Osteoblast (primary cell): ENCODE measurements at regions not wholly inside any gene's neighbourhood (a gene's known extent, or its start where the extent isn't known, plus 50 kb on each side); places are given as distances from the start of the nearest gene placed in this dataset.

Source experiments
- DNase-seq: peaks from one replicate; pipeline ENCODE4 v3.0.0; 2011; ENCODE audit warnings: low spot score, mixed read lengths; ENCODE audit not compliant: insufficient read length; ENCODE audit errors: missing footprints
- H2AFZ ChIP-seq: 2 replicates; pipeline ENCODE4 v1.6.0; 2011; ENCODE audit warnings: mild to moderate bottlenecking, low read length
- H3K27ac ChIP-seq: 2 replicates; pipeline ENCODE4 v1.5.1; 2011; ENCODE audit warnings: mild to moderate bottlenecking, low read depth, low read length, moderate library complexity
- H3K27me3 ChIP-seq: 2 replicates; pipeline ENCODE4 v1.6.0; 2012; ENCODE audit warnings: mild to moderate bottlenecking, control low read depth, inconsistent platforms, low read length, moderate library complexity; ENCODE audit not compliant: insufficient read depth
- H3K36me3 ChIP-seq: 2 replicates; pipeline ENCODE4 v1.5.1; 2011; ENCODE audit warnings: mild to moderate bottlenecking, low read length, control low read depth, moderate library complexity; ENCODE audit not compliant: insufficient read depth
- H3K4me1 ChIP-seq: 2 replicates; pipeline ENCODE4 v1.5.1; 2011; ENCODE audit warnings: mild to moderate bottlenecking, low read length, control low read depth, moderate library complexity; ENCODE audit not compliant: insufficient read depth
- H3K4me2 ChIP-seq: 2 replicates; pipeline ENCODE4 v1.6.0; 2011; ENCODE audit warnings: mild to moderate bottlenecking, low read length; ENCODE audit not compliant: insufficient read depth
- H3K4me3 ChIP-seq: fragments of 200-600 bp; sonication (generic); 3 replicates; pipeline ENCODE4 v1.5.1; 2012; ENCODE audit warnings: mild to moderate bottlenecking, low read length, inconsistent platforms; ENCODE audit not compliant: insufficient read depth
- H3K79me2 ChIP-seq: 2 replicates; pipeline ENCODE4 v1.6.0; 2012; ENCODE audit warnings: mild to moderate bottlenecking, low read length, control low read depth, inconsistent platforms; ENCODE audit not compliant: insufficient read depth
- H3K9me3 ChIP-seq: 2 replicates; pipeline ENCODE4 v1.5.1; 2011; ENCODE audit warnings: low read depth, low read length, control low read depth
- H4K20me1 ChIP-seq: 2 replicates; pipeline ENCODE4 v1.6.0; 2012; ENCODE audit warnings: mild to moderate bottlenecking, low read length, control low read depth; ENCODE audit not compliant: insufficient read depth
- CTCF ChIP-seq: IDR thresholded peaks from 2 replicates; pipeline ENCODE4 v1.5.1; 2011; ENCODE audit warnings: mild to moderate bottlenecking, low read depth, low read length, moderate library complexity; ENCODE audit errors: extremely low read depth

DNA sequence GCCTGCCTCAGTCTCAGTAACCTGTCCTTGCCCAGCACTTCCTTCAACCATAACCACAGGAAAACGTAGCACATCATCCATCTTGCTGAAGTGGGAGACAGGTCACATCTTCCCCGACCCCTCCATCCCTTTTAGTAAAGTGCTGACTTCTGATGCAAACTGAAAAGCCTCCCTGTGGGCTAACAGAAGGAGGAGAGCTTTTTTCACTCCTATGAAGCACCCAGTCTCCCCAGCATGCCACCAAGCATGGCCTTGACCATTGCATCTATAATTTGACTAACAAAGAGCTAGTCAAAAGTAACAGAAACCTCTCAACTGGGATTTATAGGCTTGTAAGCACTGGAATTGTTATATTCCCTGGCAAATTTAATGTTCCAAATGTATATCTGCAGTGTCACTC, 288.9 kb upstream of the IRAK1BP1 start:
- TF ChIP-seq CTCF: no peak

GRCh38 chr6:78580923-78581322, 286.4 kb upstream of the IRAK1BP1 start:
- Histone ChIP-seq H3K4me2 (no peak overlapping the region), H3K27me3 (no peaks in the 10 kb centered on the region), H2AFZ (no peak overlapping the region), H3K4me3 (no peak overlapping the region), H3K27ac (no peak overlapping the region), H3K79me2 (no peaks in the 10 kb centered on the region), H3K9me3 (no peaks in the 10 kb centered on the region), H3K36me3 (no peaks in the 10 kb centered on the region), H4K20me1 (no peaks in the 10 kb centered on the region), H3K4me1 (no peaks in the 10 kb centered on the region)
- no peak for TF ChIP-seq CTCF
- no peak for DNase-seq

More for the DNA sequence above, 288.9 kb upstream of the IRAK1BP1 start:
- Histone ChIP-seq H3K27me3 (no peaks in the 10 kb centered on the region), H3K9me3 (no peaks in the 10 kb centered on the region), H3K27ac (no peak overlapping the region), H3K4me1 (no peaks in the 10 kb centered on the region), H3K79me2 (no peaks in the 10 kb centered on the region), H3K4me3 (no peak overlapping the region), H3K4me2 (no peak overlapping the region), H3K36me3 (no peaks in the 10 kb centered on the region), H4K20me1 (no peaks in the 10 kb centered on the region), H2AFZ (no peak overlapping the region)
- DNase-seq: no peak

GRCh38 chr6:78583079-78583478, 284.3 kb upstream of the IRAK1BP1 start:
- Histone ChIP-seq H2AFZ (no peak overlapping the region), H3K79me2 (no peaks in the 10 kb centered on the region), H3K4me3 (no peak overlapping the region), H3K27me3 (no peaks in the 10 kb centered on the region), H3K27ac (no peak overlapping the region), H3K36me3 (no peaks in the 10 kb centered on the region), H3K9me3 (no peaks in the 10 kb centered on the region), H3K4me2 (no peak overlapping the region), H4K20me1 (no peaks in the 10 kb centered on the region), H3K4me1 (no peaks in the 10 kb centered on the region)
- TF ChIP-seq CTCF: no peak
- DNase-seq: no peak

DNA sequence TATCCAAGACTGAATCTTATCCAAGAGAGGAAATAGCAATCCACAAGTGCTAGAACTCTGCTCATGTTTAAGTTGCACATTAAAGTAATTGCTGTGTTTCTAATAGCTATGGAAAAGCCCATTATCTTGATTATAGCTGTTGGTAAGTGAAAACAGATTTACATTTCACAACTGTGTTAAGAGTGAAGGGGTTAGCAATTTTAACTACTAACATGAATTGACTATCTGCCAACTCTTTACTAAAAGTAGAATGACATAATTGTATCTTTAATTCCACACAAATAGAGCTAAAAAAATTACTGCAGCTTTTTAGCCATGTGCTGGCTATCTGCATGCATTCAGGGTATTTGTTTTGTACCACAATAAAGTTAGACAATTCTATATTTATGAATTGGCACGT, 277.9 kb upstream of the IRAK1BP1 start:
- H3K4me2 ChIP-seq: no peak overlapping the region
- no peaks in the 10 kb centered on the region for H3K36me3 ChIP-seq
- no peak overlapping the region for H3K27ac ChIP-seq
- no peak overlapping the region for H3K4me3 ChIP-seq
- no peak for DNase-seq
- no peaks in the 10 kb centered on the region for H4K20me1 ChIP-seq
- no peaks in the 10 kb centered on the region for H3K9me3 ChIP-seq
- no peak overlapping the region for H2AFZ ChIP-seq
- no peak for TF ChIP-seq CTCF
- H3K79me2 ChIP-seq: no peaks in the 10 kb centered on the region
- H3K4me1 ChIP-seq: no peaks in the 10 kb centered on the region
- no peaks in the 10 kb centered on the region for H3K27me3 ChIP-seq
